ENCODE measurements at regions not wholly inside any gene's neighbourhood (a gene's known extent, or its start where the extent isn't known, plus 50 kb on each side); places are given as distances from the start of the nearest gene placed in this dataset.

DNA sequence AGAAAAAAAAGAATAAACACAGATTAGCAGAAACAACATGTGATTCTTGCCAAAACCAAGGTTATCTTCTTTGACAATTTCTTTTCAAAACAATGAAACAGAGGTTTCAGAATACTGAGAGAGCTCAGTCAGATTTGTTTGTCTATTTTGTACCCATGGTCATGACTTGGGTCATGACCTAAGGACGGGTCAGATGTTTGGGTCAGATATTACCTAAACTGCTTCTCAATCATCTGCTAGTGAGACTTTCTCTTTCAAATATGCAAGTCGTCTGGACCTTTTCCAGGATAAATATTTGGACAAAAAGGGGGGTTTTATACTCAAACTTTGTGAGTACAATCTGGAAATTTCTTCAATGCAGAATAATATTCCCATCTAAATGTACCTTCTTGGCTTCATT is 148.3 kb upstream of the USP38 start:
- POLR2A ChIA-PET = no interaction called here
- H3K36me3 Mint-ChIP-seq = no peaks in the 10 kb centered on the region
- H3K27me3 ChIP-seq (replicated peaks in 1 of 2; ENCODE audit: control insufficient read depth in 2 of 2, extremely low read depth in 1 of 2, insufficient read depth in 2 of 2, low read length in 1 of 2) = no peaks in the 10 kb centered on the region
- no peak overlapping the region for H3K4me3 ChIP-seq (ENCODE audit: control insufficient read depth in 1 of 2, extremely low read depth in 1 of 2, low read length in 1 of 2)
- H3K4me3 Mint-ChIP-seq = no peak overlapping the region
- no peaks in the 10 kb centered on the region for H3K9me3 Mint-ChIP-seq
- H3K9me3 ChIP-seq = no peaks in the 10 kb centered on the region
- H3K27me3 Mint-ChIP-seq = peaks cover 2 to 8% of the 10 kb centered on the region in 2 donors
- H3K36me3 ChIP-seq (ENCODE audit: control insufficient read depth in 2 of 2, extremely low read depth in 1 of 2, insufficient read depth in 1 of 2, low read length in 1 of 2) = no peaks in the 10 kb centered on the region
- H3K4me1 ChIP-seq (ENCODE audit: control insufficient read depth in 1 of 2, extremely low read depth in 1 of 2, insufficient read depth in 2 of 2, low read length in 2 of 2) = no peaks in the 10 kb centered on the region
- no CpG with 5 or more reads among the region's 2 CpGs for WGBS (ENCODE audit: insufficient coverage)
- no peak overlapping the region for H3K27ac Mint-ChIP-seq
- no peak overlapping the region for H3K27ac ChIP-seq (ENCODE audit: low read length)
- DNase-seq = no peak
- no peaks in the 10 kb centered on the region for H3K4me1 Mint-ChIP-seq
- no peak for ATAC-seq (replicated peaks in 1 of 4)
- CTCF ChIA-PET = no interaction called here

GRCh38 chr4:143046454-143046853 is 138.3 kb upstream of the USP38 start:
- no peaks in the 10 kb centered on the region for H3K36me3 Mint-ChIP-seq
- WGBS (ENCODE audit: insufficient coverage) = 88% methylated on average over 4 of the region's 4 CpGs
- no peak overlapping the region for H3K4me3 Mint-ChIP-seq
- H3K4me1 Mint-ChIP-seq = no peaks in the 10 kb centered on the region
- POLR2A ChIA-PET = no interaction called here
- H3K27ac ChIP-seq (ENCODE audit: low read length) = no peak overlapping the region
- no peaks in the 10 kb centered on the region for H3K9me3 Mint-ChIP-seq
- no peaks in the 10 kb centered on the region for H3K9me3 ChIP-seq
- no peaks in the 10 kb centered on the region for H3K4me1 ChIP-seq (ENCODE audit: control insufficient read depth in 1 of 2, extremely low read depth in 1 of 2, insufficient read depth in 2 of 2, low read length in 2 of 2)
- CTCF ChIA-PET = no interaction called here
- H3K27ac Mint-ChIP-seq = no peak overlapping the region
- DNase-seq (no peak), ATAC-seq (replicated peaks in 1 of 4) (no peak)
- H3K27me3 ChIP-seq (replicated peaks in 1 of 2; ENCODE audit: control insufficient read depth in 2 of 2, extremely low read depth in 1 of 2, insufficient read depth in 2 of 2, low read length in 1 of 2) = no peaks in the 10 kb centered on the region
- no peak overlapping the region for H3K4me3 ChIP-seq (ENCODE audit: control insufficient read depth in 1 of 2, extremely low read depth in 1 of 2, low read length in 1 of 2)
- H3K36me3 ChIP-seq (ENCODE audit: control insufficient read depth in 2 of 2, extremely low read depth in 1 of 2, insufficient read depth in 1 of 2, low read length in 1 of 2) = no peaks in the 10 kb centered on the region
- peaks cover 0 to 4% of the 10 kb centered on the region in 2 donors for H3K27me3 Mint-ChIP-seq

DNA sequence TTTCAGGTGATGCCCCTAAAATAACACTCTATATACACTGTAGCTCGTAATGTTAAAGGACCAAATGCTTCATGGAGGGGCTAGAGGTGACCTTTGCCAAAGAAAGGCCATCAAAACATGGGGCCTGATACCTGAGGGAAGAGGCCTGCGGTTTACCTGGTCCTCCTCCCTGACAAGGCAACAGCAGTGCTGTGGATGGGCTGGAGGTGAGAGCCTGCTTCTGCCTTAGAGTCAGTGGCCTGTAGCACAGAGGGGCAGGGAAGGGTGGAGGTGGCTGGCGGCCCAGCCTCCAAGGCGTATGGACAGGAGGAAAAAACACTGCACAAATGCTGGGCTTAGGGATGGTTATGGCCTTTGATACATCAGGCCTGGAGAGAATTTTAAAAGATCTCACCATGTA is 137.8 kb upstream of the USP38 start:
- Histone ChIP-seq H3K4me1 (ENCODE audit: control insufficient read depth in 1 of 2, extremely low read depth in 1 of 2, insufficient read depth in 2 of 2, low read length in 2 of 2) (no peaks in the 10 kb centered on the region), H3K36me3 (ENCODE audit: control insufficient read depth in 2 of 2, extremely low read depth in 1 of 2, insufficient read depth in 1 of 2, low read length in 1 of 2) (no peaks in the 10 kb centered on the region), H3K27me3 (replicated peaks in 1 of 2; ENCODE audit: control insufficient read depth in 2 of 2, extremely low read depth in 1 of 2, insufficient read depth in 2 of 2, low read length in 1 of 2) (no peaks in the 10 kb centered on the region), H3K27ac (ENCODE audit: low read length) (no peak overlapping the region), H3K9me3 (no peaks in the 10 kb centered on the region), H3K4me3 (ENCODE audit: control insufficient read depth in 1 of 2, extremely low read depth in 1 of 2, low read length in 1 of 2) (no peak overlapping the region)
- WGBS (ENCODE audit: insufficient coverage) = 83% methylated on average over 1 of the region's 4 CpGs
- CTCF ChIA-PET = no interaction called here
- Mint-ChIP-seq H3K4me1 (no peaks in the 10 kb centered on the region), H3K4me3 (no peak overlapping the region), H3K36me3 (no peaks in the 10 kb centered on the region), H3K27me3 (peaks cover 0 to 4% of the 10 kb centered on the region in 2 donors), H3K27ac (no peak overlapping the region), H3K9me3 (no peaks in the 10 kb centered on the region)
- POLR2A ChIA-PET = no interaction called here
- no peak for ATAC-seq (replicated peaks in 1 of 4)
- no peak for DNase-seq

GRCh38 chr4:143054971-143055370 is 129.7 kb upstream of the USP38 start:
- ChIA-PET CTCF (no interaction called here), POLR2A (interaction anchor here in 1 of 2 donors (0.6 kb wide), 1 partner anchor 129 kb away, joined by 3 read pairs; no protein-coding TSS in a partner anchor)
- Histone ChIP-seq H3K4me1 (ENCODE audit: control insufficient read depth in 1 of 2, extremely low read depth in 1 of 2, insufficient read depth in 2 of 2, low read length in 2 of 2) (no peaks in the 10 kb centered on the region), H3K27me3 (replicated peaks in 1 of 2; ENCODE audit: control insufficient read depth in 2 of 2, extremely low read depth in 1 of 2, insufficient read depth in 2 of 2, low read length in 1 of 2) (no peaks in the 10 kb centered on the region), H3K4me3 (ENCODE audit: control insufficient read depth in 1 of 2, extremely low read depth in 1 of 2, low read length in 1 of 2) (no peak overlapping the region), H3K36me3 (ENCODE audit: control insufficient read depth in 2 of 2, extremely low read depth in 1 of 2, insufficient read depth in 1 of 2, low read length in 1 of 2) (no peaks in the 10 kb centered on the region), H3K27ac (ENCODE audit: low read length) (no peak overlapping the region), H3K9me3 (no peaks in the 10 kb centered on the region)
- Mint-ChIP-seq H3K27me3 (peaks cover 4 to 5% of the 10 kb centered on the region in 2 donors), H3K36me3 (no peaks in the 10 kb centered on the region), H3K9me3 (peaks cover 0 to 3% (median 0%) of the 10 kb centered on the region in 3 donors), H3K27ac (no peak overlapping the region), H3K4me3 (no peak overlapping the region), H3K4me1 (no peaks in the 10 kb centered on the region)
- ATAC-seq (replicated peaks in 1 of 4) (no peak), DNase-seq (no peak)
- WGBS (ENCODE audit: insufficient coverage) = no CpG with 5 or more reads among the region's 1 CpG

DNA sequence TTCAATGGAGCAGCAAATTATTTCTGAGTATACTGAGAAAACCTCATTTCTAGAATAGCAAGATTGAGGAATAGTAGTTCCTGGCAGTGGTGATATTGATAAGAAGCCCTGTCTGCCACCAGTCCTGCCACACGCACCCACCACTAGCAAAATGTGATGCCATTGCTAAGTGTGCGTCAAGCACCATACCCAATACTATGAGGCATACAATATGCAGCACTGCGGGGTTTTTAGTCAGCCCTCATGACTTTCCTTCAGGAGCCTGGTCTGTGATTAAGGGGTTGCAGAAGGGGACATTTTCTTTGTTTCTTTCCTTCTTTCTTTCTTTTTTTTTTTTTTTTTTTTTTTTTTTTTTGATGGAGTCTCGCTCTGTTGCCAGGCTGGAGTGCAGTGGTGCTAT is 128.7 kb upstream of the USP38 start:
- no peaks in the 10 kb centered on the region for H3K36me3 Mint-ChIP-seq
- Histone ChIP-seq H3K4me1 (ENCODE audit: control insufficient read depth in 1 of 2, extremely low read depth in 1 of 2, insufficient read depth in 2 of 2, low read length in 2 of 2) (no peaks in the 10 kb centered on the region), H3K9me3 (no peaks in the 10 kb centered on the region), H3K4me3 (ENCODE audit: control insufficient read depth in 1 of 2, extremely low read depth in 1 of 2, low read length in 1 of 2) (no peak overlapping the region), H3K27me3 (replicated peaks in 1 of 2; ENCODE audit: control insufficient read depth in 2 of 2, extremely low read depth in 1 of 2, insufficient read depth in 2 of 2, low read length in 1 of 2) (no peaks in the 10 kb centered on the region), H3K36me3 (ENCODE audit: control insufficient read depth in 2 of 2, extremely low read depth in 1 of 2, insufficient read depth in 1 of 2, low read length in 1 of 2) (no peaks in the 10 kb centered on the region), H3K27ac (ENCODE audit: low read length) (no peak overlapping the region)
- POLR2A ChIA-PET = no interaction called here
- CTCF ChIA-PET = no interaction called here
- H3K4me3 Mint-ChIP-seq = no peak overlapping the region
- peaks cover 5 to 6% of the 10 kb centered on the region in 2 donors for H3K27me3 Mint-ChIP-seq
- ATAC-seq (replicated peaks in 1 of 4) (no peak), DNase-seq (no peak)
- no CpG with 5 or more reads among the region's 4 CpGs for WGBS (ENCODE audit: insufficient coverage)
- no peaks in the 10 kb centered on the region for H3K4me1 Mint-ChIP-seq
- peaks cover 0 to 3% (median 0%) of the 10 kb centered on the region in 3 donors for H3K9me3 Mint-ChIP-seq
- H3K27ac Mint-ChIP-seq = no peak overlapping the region

GRCh38 chr4:143071351-143071750 is 113.4 kb upstream of the USP38 start:
- H3K4me1 Mint-ChIP-seq = no peaks in the 10 kb centered on the region
- Histone ChIP-seq H3K9me3 (no peaks in the 10 kb centered on the region), H3K27me3 (replicated peaks in 1 of 2; ENCODE audit: control insufficient read depth in 2 of 2, extremely low read depth in 1 of 2, insufficient read depth in 2 of 2, low read length in 1 of 2) (peaks cover 0 to 14% of the 10 kb centered on the region in 2 experiments), H3K27ac (ENCODE audit: low read length) (no peak overlapping the region), H3K4me3 (ENCODE audit: control insufficient read depth in 1 of 2, extremely low read depth in 1 of 2, low read length in 1 of 2) (no peak overlapping the region), H3K4me1 (ENCODE audit: control insufficient read depth in 1 of 2, extremely low read depth in 1 of 2, insufficient read depth in 2 of 2, low read length in 2 of 2) (no peaks in the 10 kb centered on the region), H3K36me3 (ENCODE audit: control insufficient read depth in 2 of 2, extremely low read depth in 1 of 2, insufficient read depth in 1 of 2, low read length in 1 of 2) (no peaks in the 10 kb centered on the region)
- WGBS (ENCODE audit: insufficient coverage) = 93% methylated on average over 4 of the region's 4 CpGs
- H3K4me3 Mint-ChIP-seq = no peak overlapping the region
- peaks cover 0 to 5% of the 10 kb centered on the region in 2 donors for H3K27me3 Mint-ChIP-seq
- no peak overlapping the region for H3K27ac Mint-ChIP-seq
- ATAC-seq (replicated peaks in 1 of 4) (no peak), DNase-seq (no peak)
- no peaks in the 10 kb centered on the region for H3K36me3 Mint-ChIP-seq
- ChIA-PET POLR2A (no interaction called here), CTCF (no interaction called here)
- H3K9me3 Mint-ChIP-seq = peaks cover 2 to 21% (median 13%) of the 10 kb centered on the region in 3 donors

DNA sequence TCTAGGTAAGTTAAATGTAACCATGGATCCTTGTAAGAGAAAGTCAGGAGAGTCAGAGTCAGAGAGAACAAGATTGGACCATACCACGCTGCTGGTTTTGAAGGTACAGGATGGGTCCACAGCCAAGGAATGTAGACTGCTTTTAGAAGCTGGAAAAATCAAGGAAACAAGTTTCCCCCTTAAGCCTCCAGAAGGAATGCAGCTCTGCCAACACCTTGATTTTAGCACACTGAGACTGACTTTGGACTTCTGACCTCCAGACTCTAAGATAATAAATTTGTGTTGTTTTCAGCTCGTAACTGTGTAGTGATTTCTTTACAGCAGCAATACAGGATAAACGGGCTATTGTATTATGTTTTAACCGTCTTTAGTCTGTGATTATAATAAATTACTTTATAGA is 108.0 kb upstream of the USP38 start:
- no peak for DNase-seq
- peaks cover 0 to 3% of the 10 kb centered on the region in 2 experiments for H3K27me3 ChIP-seq (replicated peaks in 1 of 2; ENCODE audit: control insufficient read depth in 2 of 2, extremely low read depth in 1 of 2, insufficient read depth in 2 of 2, low read length in 1 of 2)
- H3K4me1 ChIP-seq (ENCODE audit: control insufficient read depth in 1 of 2, extremely low read depth in 1 of 2, insufficient read depth in 2 of 2, low read length in 2 of 2) = no peaks in the 10 kb centered on the region
- H3K4me1 Mint-ChIP-seq = no peaks in the 10 kb centered on the region
- POLR2A ChIA-PET = no interaction called here
- WGBS (ENCODE audit: insufficient coverage) = no CpG with 5 or more reads among the region's 4 CpGs
- H3K36me3 Mint-ChIP-seq = no peaks in the 10 kb centered on the region
- no peak overlapping the region for H3K27ac Mint-ChIP-seq
- CTCF ChIA-PET = interaction anchor here in 1 of 2 donors (0.6 kb wide), 1 partner anchor 218 kb away, joined by 3 read pairs; no protein-coding TSS in a partner anchor
- no peak for ATAC-seq (replicated peaks in 1 of 4)
- no peaks in the 10 kb centered on the region for H3K9me3 ChIP-seq
- H3K27ac ChIP-seq (ENCODE audit: low read length) = no peak overlapping the region
- H3K36me3 ChIP-seq (ENCODE audit: control insufficient read depth in 2 of 2, extremely low read depth in 1 of 2, insufficient read depth in 1 of 2, low read length in 1 of 2) = no peaks in the 10 kb centered on the region
- H3K27me3 Mint-ChIP-seq = peaks cover 7 to 14% of the 10 kb centered on the region in 2 donors
- no peak overlapping the region for H3K4me3 ChIP-seq (ENCODE audit: control insufficient read depth in 1 of 2, extremely low read depth in 1 of 2, low read length in 1 of 2)
- no peak overlapping the region for H3K4me3 Mint-ChIP-seq
- H3K9me3 Mint-ChIP-seq = peaks cover 0 to 12% (median 2%) of the 10 kb centered on the region in 3 donors
